Bronchial epithelial cell (primary cell): ENCODE measurements at regions not wholly inside any gene's neighbourhood (a gene's known extent, or its start where the extent isn't known, plus 50 kb on each side); places are given as distances from the start of the nearest gene placed in this dataset.
"Not testable (repeated sequence)": the region's sequence is repeated elsewhere in the genome, so short reads cannot be mapped to it uniquely, and the experiment has no call there.

Experiments
- DNase-seq: peaks from one replicate; pipeline ENCODE4 v3.0.0-alpha.2; 2010; ENCODE audit warnings: low read depth
- FAIRE-seq: peaks from 2 replicates; lab custom pipeline; 2011; peaks lifted over from hg19 to GRCh38; lab: Jason Lieb, UNC
- H3K27me3 ChIP-seq: 2 replicates; pipeline ENCODE4 v1.5.1; 2011; ENCODE audit warnings: low read length; ENCODE audit not compliant: control insufficient read depth, insufficient read depth
- H3K36me3 ChIP-seq: 2 replicates; pipeline ENCODE4 v1.5.1; 2011; ENCODE audit warnings: low read length; ENCODE audit not compliant: control insufficient read depth, insufficient read depth
- H3K4me3 ChIP-seq: 2 replicates; pipeline ENCODE4 v1.5.1; 2011; ENCODE audit warnings: mild to moderate bottlenecking, low read depth, low read length, control low read depth
- TF ChIP-seq, protein P1 (sequence below): IDR thresholded peaks from 2 replicates; pipeline ENCODE4 v1.5.1; 2011; ENCODE audit warnings: mild to moderate bottlenecking, moderate library complexity, low read length, control low read depth, inconsistent platforms; ENCODE audit not compliant: insufficient read depth, severe bottlenecking

DNA sequence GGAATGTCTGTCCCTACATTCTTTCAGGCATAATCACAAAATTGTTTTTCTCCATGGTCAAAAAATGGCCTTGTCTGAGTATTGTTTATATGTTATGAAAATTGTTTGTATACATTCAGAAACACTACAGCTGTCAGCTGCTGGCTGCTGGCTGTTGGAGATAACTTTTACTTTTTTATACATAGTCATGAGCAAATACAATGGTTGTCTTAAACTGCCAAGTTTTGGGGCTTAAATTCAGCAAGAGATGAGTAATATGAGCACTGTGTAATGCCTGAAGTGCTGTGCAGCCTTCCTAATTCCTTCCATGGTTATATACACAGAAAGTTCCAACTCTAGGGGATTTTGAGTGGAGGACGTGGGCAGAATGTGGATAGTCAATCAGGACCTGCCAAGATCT lies 168.9 kb upstream of the RMP24 start:
- TF ChIP-seq, protein P1, sequence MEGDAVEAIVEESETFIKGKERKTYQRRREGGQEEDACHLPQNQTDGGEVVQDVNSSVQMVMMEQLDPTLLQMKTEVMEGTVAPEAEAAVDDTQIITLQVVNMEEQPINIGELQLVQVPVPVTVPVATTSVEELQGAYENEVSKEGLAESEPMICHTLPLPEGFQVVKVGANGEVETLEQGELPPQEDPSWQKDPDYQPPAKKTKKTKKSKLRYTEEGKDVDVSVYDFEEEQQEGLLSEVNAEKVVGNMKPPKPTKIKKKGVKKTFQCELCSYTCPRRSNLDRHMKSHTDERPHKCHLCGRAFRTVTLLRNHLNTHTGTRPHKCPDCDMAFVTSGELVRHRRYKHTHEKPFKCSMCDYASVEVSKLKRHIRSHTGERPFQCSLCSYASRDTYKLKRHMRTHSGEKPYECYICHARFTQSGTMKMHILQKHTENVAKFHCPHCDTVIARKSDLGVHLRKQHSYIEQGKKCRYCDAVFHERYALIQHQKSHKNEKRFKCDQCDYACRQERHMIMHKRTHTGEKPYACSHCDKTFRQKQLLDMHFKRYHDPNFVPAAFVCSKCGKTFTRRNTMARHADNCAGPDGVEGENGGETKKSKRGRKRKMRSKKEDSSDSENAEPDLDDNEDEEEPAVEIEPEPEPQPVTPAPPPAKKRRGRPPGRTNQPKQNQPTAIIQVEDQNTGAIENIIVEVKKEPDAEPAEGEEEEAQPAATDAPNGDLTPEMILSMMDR = no peak
- FAIRE-seq = no peak

DNA sequence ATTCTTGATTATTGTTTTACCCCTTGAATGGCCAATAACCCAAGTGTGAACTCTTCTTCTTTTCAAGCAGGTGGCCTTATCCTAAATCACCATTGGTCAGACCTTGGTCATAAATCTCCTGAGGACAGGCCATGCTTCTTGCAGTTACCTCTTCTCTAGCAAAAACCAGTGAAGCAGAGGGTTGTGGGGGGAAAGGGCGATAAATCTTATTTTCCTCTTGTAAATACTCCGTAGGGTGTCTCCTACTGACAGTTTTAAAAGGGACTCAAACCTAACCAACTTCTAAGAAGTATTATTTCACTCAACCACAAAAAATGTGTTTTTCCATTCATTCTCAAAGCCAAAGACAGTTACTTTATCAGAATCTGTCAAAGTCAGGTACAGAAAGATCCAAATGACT lies 168.1 kb upstream of the RMP24 start:
- no peaks in the 10 kb centered on the region for H3K36me3 ChIP-seq
- no peaks in the 10 kb centered on the region for H3K27me3 ChIP-seq
- DNase-seq = no peak
- no peak for FAIRE-seq
- TF ChIP-seq, protein P1 = no peak
- no peak overlapping the region for H3K4me3 ChIP-seq

More for the DNA sequence above, 168.9 kb upstream of the RMP24 start:
- peak; percentile 12 for DNase-seq
- Histone ChIP-seq H3K27me3 (no peaks in the 10 kb centered on the region), H3K4me3 (no peak overlapping the region), H3K36me3 (no peaks in the 10 kb centered on the region)

DNA sequence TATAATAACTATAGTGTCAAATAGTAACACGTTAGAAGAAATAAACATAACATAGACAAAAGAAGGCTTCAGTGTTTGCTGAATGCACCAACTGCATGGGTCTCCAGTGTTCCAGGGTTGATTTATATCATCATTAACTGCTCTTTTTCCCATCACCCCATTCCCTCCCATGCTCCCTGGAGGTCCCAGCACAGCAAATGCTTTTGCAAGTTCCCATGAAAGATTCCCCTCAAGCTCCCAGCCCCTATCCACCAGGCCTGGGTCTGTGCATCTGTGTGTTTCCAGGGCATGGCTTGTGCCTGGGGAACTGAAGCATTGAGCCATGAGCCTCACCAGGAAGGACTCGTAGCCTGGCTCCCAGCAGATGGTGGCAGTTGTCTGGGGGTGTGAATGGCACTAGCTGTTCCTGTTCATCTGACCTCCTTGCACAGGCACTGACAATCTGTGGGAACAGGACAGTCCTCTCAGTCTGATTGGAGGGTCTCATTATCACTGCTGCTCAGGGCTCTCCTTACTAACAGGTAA lies 164.6 kb upstream of the RMP24 start:
- TF ChIP-seq, protein P1 = no peak
- Histone ChIP-seq H3K36me3 (no peaks in the 10 kb centered on the region), H3K4me3 (no peak overlapping the region), H3K27me3 (no peaks in the 10 kb centered on the region)
- FAIRE-seq (no peak), DNase-seq (no peak)

DNA sequence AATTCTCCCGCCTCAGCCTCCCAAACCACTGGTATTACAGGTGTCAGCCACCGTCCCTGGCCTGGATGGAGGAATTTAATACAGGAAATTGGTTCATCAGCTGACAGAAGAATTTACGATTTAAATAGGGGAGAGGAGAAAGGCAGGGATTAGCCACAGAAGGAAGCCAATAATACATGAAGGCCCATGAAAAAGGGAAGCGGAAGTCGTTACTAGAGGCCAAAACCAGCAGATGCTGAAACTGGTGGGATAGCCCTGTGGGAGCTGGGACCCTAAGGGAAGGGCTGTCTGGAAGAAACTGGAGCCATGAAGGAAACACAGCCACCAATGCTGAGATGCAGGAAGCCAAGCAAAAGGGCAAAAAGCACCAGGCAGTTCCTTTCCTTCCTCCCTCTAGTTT lies 163.7 kb upstream of the RMP24 start:
- FAIRE-seq (no peak), DNase-seq (no peak)
- TF ChIP-seq, protein P1 = no peak
- no peaks in the 10 kb centered on the region for H3K27me3 ChIP-seq
- no peak overlapping the region for H3K4me3 ChIP-seq
- no peaks in the 10 kb centered on the region for H3K36me3 ChIP-seq

DNA sequence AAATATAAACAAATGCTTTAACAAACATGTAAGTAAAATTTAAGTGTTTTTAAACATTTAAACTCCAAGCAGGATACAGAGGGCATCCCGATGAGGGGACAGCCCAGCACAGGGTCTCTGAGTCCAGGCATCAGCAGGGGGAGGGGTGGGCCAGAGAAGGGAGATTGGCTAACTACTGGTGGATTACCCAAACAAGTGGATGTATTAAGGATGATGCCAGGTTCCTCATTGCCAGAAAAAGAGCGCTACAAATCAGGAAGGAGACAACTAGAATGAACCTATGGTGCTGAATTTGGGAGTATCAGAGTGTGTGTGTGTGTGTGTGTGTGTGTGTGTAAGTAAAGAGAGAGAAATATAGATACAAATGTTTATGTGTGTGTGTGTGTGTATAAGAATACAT lies 162.0 kb upstream of the RMP24 start:
- no peaks in the 10 kb centered on the region for H3K36me3 ChIP-seq
- H3K27me3 ChIP-seq = no peaks in the 10 kb centered on the region
- TF ChIP-seq, protein P1 = no peak
- FAIRE-seq (no peak), DNase-seq (no peak)
- no peak overlapping the region for H3K4me3 ChIP-seq

DNA sequence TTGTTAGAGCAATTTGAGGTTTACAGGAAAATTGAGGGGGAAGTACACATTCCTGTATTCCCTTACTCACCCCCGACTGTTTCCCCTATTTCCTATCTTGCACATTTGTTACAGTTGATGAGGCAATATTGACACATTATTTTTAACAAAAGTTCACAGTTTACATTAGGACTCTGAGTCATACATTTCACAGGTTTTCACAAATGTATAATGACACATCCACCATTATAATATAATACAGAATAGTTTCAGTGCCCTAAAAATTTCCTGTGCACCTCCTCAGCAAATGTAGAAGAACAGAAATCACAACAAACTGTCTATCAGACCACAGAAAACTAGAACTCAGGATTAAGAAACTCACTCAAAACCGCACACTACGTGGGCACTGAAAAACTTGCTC lies 160.6 kb upstream of the RMP24 start:
- FAIRE-seq = no peak
- TF ChIP-seq, protein P1 = no peak
- Histone ChIP-seq H3K36me3 (no peaks in the 10 kb centered on the region), H3K4me3 (no peak overlapping the region), H3K27me3 (no peaks in the 10 kb centered on the region)
- DNase-seq = peak; percentile 97

DNA sequence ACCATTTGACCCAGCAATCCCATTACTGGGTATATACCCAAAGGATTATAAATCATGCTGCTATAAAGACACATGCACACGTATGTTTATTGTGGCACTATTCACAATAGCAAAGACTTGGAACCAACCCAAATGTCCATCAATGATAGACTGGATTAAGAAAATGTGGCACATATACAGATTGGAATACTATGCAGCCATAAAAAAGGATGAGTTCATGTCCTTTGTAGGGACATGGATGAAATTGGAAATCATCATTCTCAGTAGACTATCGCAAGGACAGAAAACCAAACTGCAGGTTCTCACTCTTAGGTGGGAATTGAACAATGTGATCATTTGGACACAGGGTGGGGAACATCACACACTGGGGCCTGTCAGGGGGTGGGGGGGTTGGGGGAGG lies 157.5 kb upstream of the RMP24 start:
- DNase-seq, H3K4me3 ChIP-seq, H3K27me3 ChIP-seq, H3K36me3 ChIP-seq, FAIRE-seq: not testable (repeated sequence)
